Central memory CD8-positive, alpha-beta T cell (primary cell): ENCODE measurements at regions not wholly inside any gene's neighbourhood (a gene's known extent, or its start where the extent isn't known, plus 50 kb on each side); places are given as distances from the start of the nearest gene placed in this dataset.
"Not testable (repeated sequence)": the region's sequence is repeated elsewhere in the genome, so short reads cannot be mapped to it uniquely, and the experiment has no call there.

ENCODE experiments used
- ATAC-seq: fragments of 150-1000 bp; cut with Tn5 transposase; replicated peaks from 2 replicates; pipeline ENCODE4 v1.10.0; 2022; ENCODE audit warnings: mild to moderate bottlenecking, moderate FRiP score, moderate number of reproducible peaks; ENCODE audit not compliant: poor library complexity, severe bottlenecking; ENCODE audit errors: extremely low read depth
- DNase-seq, 2 donors: peaks; one replicate each; pipeline ENCODE4 v3.0.0; 2021; ENCODE audit warnings: low spot score in 2 of 2
- H3K27ac Mint-ChIP-seq: one replicate; pipeline ENCODE4 v1.8.0; 2022; ENCODE audit warnings: low read depth, mild to moderate bottlenecking, moderate library complexity, mixed read lengths
- H3K27me3 Mint-ChIP-seq: one replicate; pipeline ENCODE4 v1.8.0; 2022; ENCODE audit warnings: mixed read lengths
- H3K36me3 Mint-ChIP-seq: one replicate; pipeline ENCODE4 v1.8.0; 2022; ENCODE audit warnings: mild to moderate bottlenecking, moderate library complexity, mixed read lengths; ENCODE audit not compliant: insufficient read depth
- H3K4me1 Mint-ChIP-seq: one replicate; pipeline ENCODE4 v1.8.0; 2022; ENCODE audit warnings: mixed read lengths
- H3K4me3 Mint-ChIP-seq: one replicate; pipeline ENCODE4 v1.8.0; 2022; ENCODE audit warnings: mild to moderate bottlenecking, moderate library complexity, mixed read lengths
- H3K9me3 Mint-ChIP-seq: one replicate; pipeline ENCODE4 v1.8.0; 2022; ENCODE audit warnings: mixed read lengths

GRCh38 chr12:67046062-67046461 is 223.1 kb upstream of the CAND1 start:
- no peaks in the 10 kb centered on the region for H3K9me3 Mint-ChIP-seq
- no peak for ATAC-seq
- H3K4me3 Mint-ChIP-seq, result no peak overlapping the region
- no peaks in the 10 kb centered on the region for H3K36me3 Mint-ChIP-seq
- no peak for DNase-seq
- peaks cover 65% of the 10 kb centered on the region for H3K27me3 Mint-ChIP-seq
- H3K27ac Mint-ChIP-seq, result no peak overlapping the region
- H3K4me1 Mint-ChIP-seq, result no peaks in the 10 kb centered on the region

- no peaks in the 10 kb centered on the region for H3K36me3 Mint-ChIP-seq
- no peaks in the 10 kb centered on the region for H3K9me3 Mint-ChIP-seq
- no peak overlapping the region for H3K27ac Mint-ChIP-seq
- H3K27me3 Mint-ChIP-seq, result peaks cover 66% of the 10 kb centered on the region
- DNase-seq (no peak), ATAC-seq (no peak)
- H3K4me3 Mint-ChIP-seq, result no peak overlapping the region
- no peaks in the 10 kb centered on the region for H3K4me1 Mint-ChIP-seq
Measured at GRCh38 chr12:67047634-67048033, 221.5 kb upstream of the CAND1 start.

- H3K36me3 Mint-ChIP-seq, result no peaks in the 10 kb centered on the region
Measured at GRCh38 chr12:67048371-67048770, 220.8 kb upstream of the CAND1 start.

GRCh38 chr12:67049199-67049598 is 220.0 kb upstream of the CAND1 start:
- H3K27ac Mint-ChIP-seq, DNase-seq, ATAC-seq, H3K36me3 Mint-ChIP-seq, H3K4me3 Mint-ChIP-seq, H3K9me3 Mint-ChIP-seq, H3K4me1 Mint-ChIP-seq: not testable (repeated sequence)
- H3K27me3 Mint-ChIP-seq, result peaks cover 53% of the 10 kb centered on the region

More at GRCh38 chr12:67048371-67048770, 220.8 kb upstream of the CAND1 start:
- Mint-ChIP-seq H3K27ac (no peak overlapping the region), H3K4me3 (no peak overlapping the region), H3K9me3 (no peaks in the 10 kb centered on the region), H3K4me1 (no peaks in the 10 kb centered on the region), H3K27me3 (peaks cover 58% of the 10 kb centered on the region)
- no peak for DNase-seq
- no peak for ATAC-seq

- Mint-ChIP-seq H3K27ac (no peak overlapping the region), H3K36me3 (no peaks in the 10 kb centered on the region), H3K4me1 (no peaks in the 10 kb centered on the region), H3K9me3 (no peaks in the 10 kb centered on the region), H3K27me3 (peaks cover 65% of the 10 kb centered on the region), H3K4me3 (no peak overlapping the region)
- DNase-seq, result no peak
- ATAC-seq, result no peak
Measured at GRCh38 chr12:67052981-67053380, 216.2 kb upstream of the CAND1 start.

- no peaks in the 10 kb centered on the region for H3K9me3 Mint-ChIP-seq
- DNase-seq (no peak), ATAC-seq (no peak)
- H3K36me3 Mint-ChIP-seq, result no peaks in the 10 kb centered on the region
- H3K27me3 Mint-ChIP-seq, result peaks cover 57% of the 10 kb centered on the region
- no peaks in the 10 kb centered on the region for H3K4me1 Mint-ChIP-seq
- no peak overlapping the region for H3K27ac Mint-ChIP-seq
- no peak overlapping the region for H3K4me3 Mint-ChIP-seq
Measured at GRCh38 chr12:67056329-67056728, 212.8 kb upstream of the CAND1 start.

GRCh38 chr12:67057072-67057471 is 212.1 kb upstream of the CAND1 start:
- Mint-ChIP-seq H3K36me3 (no peaks in the 10 kb centered on the region), H3K27ac (no peak overlapping the region), H3K9me3 (no peaks in the 10 kb centered on the region), H3K4me1 (no peaks in the 10 kb centered on the region), H3K27me3 (peaks cover 61% of the 10 kb centered on the region), H3K4me3 (no peak overlapping the region)
- DNase-seq (no peak), ATAC-seq (no peak)

- Mint-ChIP-seq H3K4me3 (no peak overlapping the region), H3K27ac (no peak overlapping the region), H3K9me3 (no peaks in the 10 kb centered on the region), H3K4me1 (no peaks in the 10 kb centered on the region), H3K27me3 (peaks cover 81% of the 10 kb centered on the region), H3K36me3 (no peaks in the 10 kb centered on the region)
- DNase-seq (no peak), ATAC-seq (no peak)
Measured at GRCh38 chr12:67062193-67062592, 207.0 kb upstream of the CAND1 start.

- Mint-ChIP-seq H3K4me1 (peaks cover 24% of the 10 kb centered on the region), H3K4me3 (peak overlapping the region; percentile 81), H3K36me3 (peaks cover 4% of the 10 kb centered on the region), H3K27ac (no peak overlapping the region), H3K9me3 (no peaks in the 10 kb centered on the region), H3K27me3 (peaks cover 90% of the 10 kb centered on the region)
- no peak for ATAC-seq
- no peak for DNase-seq
Measured at GRCh38 chr12:67067453-67068203, 201.5 kb upstream of the CAND1 start.

- H3K4me1 Mint-ChIP-seq, result peaks cover 24% of the 10 kb centered on the region
Measured at GRCh38 chr12:67068204-67068731, 200.9 kb upstream of the CAND1 start.

GRCh38 chr12:67068761-67069450 is 200.3 kb upstream of the CAND1 start:
- peak; percentile 54 for ATAC-seq
- Mint-ChIP-seq H3K9me3 (no peaks in the 10 kb centered on the region), H3K27me3 (peaks cover 90% of the 10 kb centered on the region), H3K4me1 (peaks cover 24% of the 10 kb centered on the region), H3K36me3 (peaks cover 4% of the 10 kb centered on the region), H3K4me3 (peak overlapping the region; percentile 81), H3K27ac (peak overlapping the region; percentile 72)
- no peak for DNase-seq

More at GRCh38 chr12:67068204-67068731, 200.9 kb upstream of the CAND1 start:
- Mint-ChIP-seq H3K27me3 (peaks cover 84% of the 10 kb centered on the region), H3K4me3 (peak overlapping the region; percentile 81), H3K36me3 (peaks cover 4% of the 10 kb centered on the region), H3K9me3 (no peaks in the 10 kb centered on the region), H3K27ac (no peak overlapping the region)
- DNase-seq, result no peak
- no peak for ATAC-seq

GRCh38 chr12:67069451-67070306 is 199.5 kb upstream of the CAND1 start:
- Mint-ChIP-seq H3K27ac (peak overlapping the region; percentile 20), H3K4me3 (peak overlapping the region; percentile 81), H3K27me3 (peaks cover 90% of the 10 kb centered on the region), H3K4me1 (peaks cover 24% of the 10 kb centered on the region), H3K9me3 (no peaks in the 10 kb centered on the region), H3K36me3 (peaks cover 4% of the 10 kb centered on the region)
- DNase-seq (no peak), ATAC-seq (peak; percentile 71)
